ENCODE measurements at regions not wholly inside any gene's neighbourhood (a gene's known extent, or its start where the extent isn't known, plus 50 kb on each side); places are given as distances from the start of the nearest gene placed in this dataset.

GRCh38 chr12:85352016-85352415, 72.0 kb downstream of the ALX1 start:
- DNase-seq (ENCODE audit: low spot score) = no peak

- DNase-seq (ENCODE audit: low spot score) = no peak
Observed at GRCh38 chr12:85356596-85357385, 76.8 kb downstream of the ALX1 start.

- DNase-seq (ENCODE audit: low spot score) = no peak
Observed at GRCh38 chr12:85357609-85358008, 77.6 kb downstream of the ALX1 start.

- DNase-seq (ENCODE audit: low spot score) = no peak
Observed at GRCh38 chr12:85358715-85359114, 78.7 kb downstream of the ALX1 start.

GRCh38 chr12:85363382-85364190, 83.6 kb downstream of the ALX1 start:
- DNase-seq (ENCODE audit: low spot score) = no peak

- no peak for DNase-seq (ENCODE audit: low spot score)
Observed at GRCh38 chr12:85367936-85368335, 87.9 kb downstream of the ALX1 start.

- DNase-seq (ENCODE audit: low spot score) = no peak
Observed at GRCh38 chr12:85369365-85370154, 89.5 kb downstream of the ALX1 start.

- DNase-seq (ENCODE audit: low spot score) = no peak
Observed at GRCh38 chr12:85373045-85373444, 93.0 kb downstream of the ALX1 start.

- DNase-seq (ENCODE audit: low spot score) = no peak
Observed at GRCh38 chr12:85374981-85375380, 95.0 kb downstream of the ALX1 start.

- no peak for DNase-seq (ENCODE audit: low spot score)
Observed at GRCh38 chr12:85385406-85385805, 105.4 kb downstream of the ALX1 start.

GRCh38 chr12:85390266-85390665, 110.2 kb downstream of the ALX1 start:
- DNase-seq (ENCODE audit: low spot score) = no peak

GRCh38 chr12:85392508-85392907, 112.5 kb downstream of the ALX1 start:
- DNase-seq (ENCODE audit: low spot score) = no peak

GRCh38 chr12:85393606-85394005, 113.6 kb downstream of the ALX1 start:
- no peak for DNase-seq (ENCODE audit: low spot score)

GRCh38 chr12:85394065-85394464, 114.0 kb downstream of the ALX1 start:
- no peak for DNase-seq (ENCODE audit: low spot score)

- no peak for DNase-seq (ENCODE audit: low spot score)
Observed at GRCh38 chr12:85394809-85395208, 114.8 kb downstream of the ALX1 start.

- DNase-seq (ENCODE audit: low spot score) = no peak
Observed at GRCh38 chr12:85405262-85405661, 125.2 kb downstream of the ALX1 start.

GRCh38 chr12:85405781-85406522, 125.9 kb downstream of the ALX1 start:
- no peak for DNase-seq (ENCODE audit: low spot score)

GRCh38 chr12:85413266-85413665, 133.2 kb downstream of the ALX1 start:
- no peak for DNase-seq (ENCODE audit: low spot score)

GRCh38 chr12:85422762-85423161, 142.7 kb downstream of the ALX1 start:
- DNase-seq (ENCODE audit: low spot score) = no peak

- no peak for DNase-seq (ENCODE audit: low spot score)
Observed at GRCh38 chr12:85423947-85424346, 143.9 kb downstream of the ALX1 start.

GRCh38 chr12:85424581-85425348, 144.7 kb downstream of the ALX1 start:
- peak; percentile 7 for DNase-seq (ENCODE audit: low spot score)

Measured in iPS-NIHi11 (cell line).